HG03139 (cell line): ENCODE measurements at regions not wholly inside any gene's neighbourhood (a gene's known extent, or its start where the extent isn't known, plus 50 kb on each side); places are given as distances from the start of the nearest gene placed in this dataset.

Source experiments
- ATAC-seq: cut with Tn5 transposase; IDR thresholded peaks from one replicate; pipeline ENCODE4 v1.9.1; 2021; ENCODE audit not compliant: unreplicated experiment

- no peak for ATAC-seq
Observed at GRCh38 chr6:2468601-2468955, 223.2 kb upstream of the GMDS start.

- ATAC-seq = no peak
Observed at GRCh38 chr6:2467929-2468600, 222.7 kb upstream of the GMDS start.

- no peak for ATAC-seq
Observed at GRCh38 chr6:2465336-2465735, 219.9 kb upstream of the GMDS start.

- no peak for ATAC-seq
Observed at GRCh38 chr6:2464641-2465040, 219.2 kb upstream of the GMDS start.

- no peak for ATAC-seq
Observed at GRCh38 chr6:2462831-2463230, 217.4 kb upstream of the GMDS start.

GRCh38 chr6:2460216-2460745 lies 214.9 kb upstream of the GMDS start:
- ATAC-seq = no peak

- ATAC-seq = no peak
Observed at GRCh38 chr6:2454180-2454579, 208.8 kb upstream of the GMDS start.

GRCh38 chr6:2450546-2450945 lies 205.1 kb upstream of the GMDS start:
- ATAC-seq = no peak

- ATAC-seq = no peak
Observed at GRCh38 chr6:2449572-2449940, 204.2 kb upstream of the GMDS start.

GRCh38 chr6:2448826-2449571 lies 203.6 kb upstream of the GMDS start:
- no peak for ATAC-seq

GRCh38 chr6:2447931-2448330 lies 202.5 kb upstream of the GMDS start:
- no peak for ATAC-seq

GRCh38 chr6:2447318-2447920 lies 202.0 kb upstream of the GMDS start:
- ATAC-seq = no peak

- ATAC-seq = no peak
Observed at GRCh38 chr6:2441601-2442475, 196.4 kb upstream of the GMDS start.

GRCh38 chr6:2440516-2440915 lies 195.1 kb upstream of the GMDS start:
- ATAC-seq = no peak

GRCh38 chr6:2439632-2440031 lies 194.2 kb upstream of the GMDS start:
- no peak for ATAC-seq

- ATAC-seq = no peak
Observed at GRCh38 chr6:2439082-2439481, 193.7 kb upstream of the GMDS start.

- no peak for ATAC-seq
Observed at GRCh38 chr6:2436410-2437154, 191.2 kb upstream of the GMDS start.

GRCh38 chr6:2435323-2435722 lies 189.9 kb upstream of the GMDS start:
- no peak for ATAC-seq

- ATAC-seq = no peak
Observed at GRCh38 chr6:2434912-2435311, 189.5 kb upstream of the GMDS start.

- ATAC-seq = no peak
Observed at GRCh38 chr6:2434116-2434515, 188.7 kb upstream of the GMDS start.

GRCh38 chr6:2433711-2434110 lies 188.3 kb upstream of the GMDS start:
- no peak for ATAC-seq
